GM23248 (cell line): ENCODE measurements at regions not wholly inside any gene's neighbourhood (a gene's known extent, or its start where the extent isn't known, plus 50 kb on each side); places are given as distances from the start of the nearest gene placed in this dataset.

Experiments used
- EZH2 ChIP-seq: fragments of 200-600 bp; sonication (generic); IDR thresholded peaks from 2 replicates; pipeline ENCODE4 v1.6.1; 2018; ENCODE audit warnings: antibody characterized with exemption, mild to moderate bottlenecking; ENCODE audit not compliant: insufficient read depth, poor library complexity, severe bottlenecking
- EZH2phosphoT487 ChIP-seq: fragments of 200-600 bp; sonication (generic); IDR thresholded peaks from 2 replicates; pipeline ENCODE4 v1.6.1; 2018; ENCODE audit warnings: antibody characterized with exemption, moderate library complexity, mild to moderate bottlenecking, low read depth; ENCODE audit not compliant: insufficient read depth

GRCh38 chr17:27404676-27405075 lies 51.6 kb upstream of the KSR1 start:
- TF ChIP-seq EZH2 (no peak), EZH2phosphoT487 (no peak)
